ENCODE measurements at regions not wholly inside any gene's neighbourhood (a gene's known extent, or its start where the extent isn't known, plus 50 kb on each side); places are given as distances from the start of the nearest gene placed in this dataset.

- H3K27ac Mint-ChIP-seq = no peak overlapping the region
- no peaks in the 10 kb centered on the region for H3K9me3 Mint-ChIP-seq
- peaks cover 3% of the 10 kb centered on the region for H3K4me1 Mint-ChIP-seq
- peaks cover 4% of the 10 kb centered on the region for H3K27me3 Mint-ChIP-seq (ENCODE audit: low read depth)
- no peak overlapping the region for H3K4me3 Mint-ChIP-seq
- TF ChIP-seq, protein P1, sequence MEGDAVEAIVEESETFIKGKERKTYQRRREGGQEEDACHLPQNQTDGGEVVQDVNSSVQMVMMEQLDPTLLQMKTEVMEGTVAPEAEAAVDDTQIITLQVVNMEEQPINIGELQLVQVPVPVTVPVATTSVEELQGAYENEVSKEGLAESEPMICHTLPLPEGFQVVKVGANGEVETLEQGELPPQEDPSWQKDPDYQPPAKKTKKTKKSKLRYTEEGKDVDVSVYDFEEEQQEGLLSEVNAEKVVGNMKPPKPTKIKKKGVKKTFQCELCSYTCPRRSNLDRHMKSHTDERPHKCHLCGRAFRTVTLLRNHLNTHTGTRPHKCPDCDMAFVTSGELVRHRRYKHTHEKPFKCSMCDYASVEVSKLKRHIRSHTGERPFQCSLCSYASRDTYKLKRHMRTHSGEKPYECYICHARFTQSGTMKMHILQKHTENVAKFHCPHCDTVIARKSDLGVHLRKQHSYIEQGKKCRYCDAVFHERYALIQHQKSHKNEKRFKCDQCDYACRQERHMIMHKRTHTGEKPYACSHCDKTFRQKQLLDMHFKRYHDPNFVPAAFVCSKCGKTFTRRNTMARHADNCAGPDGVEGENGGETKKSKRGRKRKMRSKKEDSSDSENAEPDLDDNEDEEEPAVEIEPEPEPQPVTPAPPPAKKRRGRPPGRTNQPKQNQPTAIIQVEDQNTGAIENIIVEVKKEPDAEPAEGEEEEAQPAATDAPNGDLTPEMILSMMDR (IDR thresholded peaks at IDR 0.05; ENCODE audit: unreplicated experiment in 3 of 3) = no peak
- H3K36me3 Mint-ChIP-seq (ENCODE audit: low read depth) = no peaks in the 10 kb centered on the region
Observed at GRCh38 chr13:78306519-78307206, 296.7 kb downstream of the POU4F1 start.

DNA sequence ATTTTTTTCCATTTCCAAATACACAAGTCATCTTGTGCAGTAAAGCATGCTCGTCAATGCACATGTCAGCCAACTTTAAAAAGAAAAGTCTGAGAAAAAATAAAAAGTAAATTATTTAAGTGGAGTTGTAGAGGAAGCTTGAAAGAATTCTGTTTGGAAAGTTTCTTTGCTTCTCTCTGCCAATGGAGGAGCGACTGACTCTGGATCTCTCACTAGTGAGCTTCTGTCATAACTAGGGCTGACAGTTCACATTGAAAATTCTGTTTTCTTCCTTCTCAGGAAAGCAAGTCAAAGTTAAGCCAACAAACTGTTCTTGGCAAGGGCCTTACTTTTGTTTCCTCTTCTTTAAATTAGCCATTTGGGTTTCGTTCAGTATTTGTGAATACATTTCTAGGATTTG, 298.2 kb downstream of the POU4F1 start:
- Mint-ChIP-seq H3K27me3 (ENCODE audit: low read depth) (peaks cover 4% of the 10 kb centered on the region), H3K9me3 (no peaks in the 10 kb centered on the region), H3K36me3 (ENCODE audit: low read depth) (no peaks in the 10 kb centered on the region), H3K4me1 (peaks cover 3% of the 10 kb centered on the region), H3K4me3 (no peak overlapping the region), H3K27ac (no peak overlapping the region)
- TF ChIP-seq, protein P1 (IDR thresholded peaks at IDR 0.05; ENCODE audit: unreplicated experiment in 3 of 3) = no peak

- TF ChIP-seq, protein P1 (IDR thresholded peaks at IDR 0.05; ENCODE audit: unreplicated experiment in 3 of 3) = no peak
- Mint-ChIP-seq H3K9me3 (no peaks in the 10 kb centered on the region), H3K27me3 (ENCODE audit: low read depth) (no peaks in the 10 kb centered on the region), H3K4me1 (no peaks in the 10 kb centered on the region), H3K27ac (no peak overlapping the region), H3K4me3 (no peak overlapping the region), H3K36me3 (ENCODE audit: low read depth) (no peaks in the 10 kb centered on the region)
Observed at GRCh38 chr13:78299832-78300623, 303.3 kb downstream of the POU4F1 start.

DNA sequence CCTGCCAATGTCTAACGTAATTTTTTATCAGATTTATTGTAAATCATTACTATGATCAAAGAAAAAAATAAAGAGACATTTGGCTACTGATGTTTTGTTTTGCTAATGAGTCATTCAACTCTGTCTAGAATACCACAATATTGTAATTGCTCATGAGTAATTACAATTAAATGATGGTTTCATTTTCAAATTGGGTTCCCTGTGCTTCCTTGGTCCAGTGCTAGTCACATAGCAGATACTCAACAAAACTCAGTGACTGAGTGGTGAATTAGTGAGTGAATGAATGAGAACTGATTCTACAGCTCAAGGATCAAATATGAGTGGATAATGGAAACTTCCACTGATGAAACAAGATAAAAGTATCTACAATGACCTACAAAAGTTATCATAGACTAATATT, 304.7 kb downstream of the POU4F1 start:
- Mint-ChIP-seq H3K36me3 (ENCODE audit: low read depth) (no peaks in the 10 kb centered on the region), H3K4me3 (no peak overlapping the region), H3K4me1 (no peaks in the 10 kb centered on the region), H3K27me3 (ENCODE audit: low read depth) (no peaks in the 10 kb centered on the region), H3K9me3 (no peaks in the 10 kb centered on the region), H3K27ac (no peak overlapping the region)
- TF ChIP-seq, protein P1 (IDR thresholded peaks at IDR 0.05; ENCODE audit: unreplicated experiment in 3 of 3) = no peak

GRCh38 chr13:78286748-78287147, 316.6 kb downstream of the POU4F1 start:
- Mint-ChIP-seq H3K27ac (no peak overlapping the region), H3K4me3 (no peak overlapping the region), H3K27me3 (ENCODE audit: low read depth) (no peaks in the 10 kb centered on the region), H3K4me1 (no peaks in the 10 kb centered on the region), H3K9me3 (peaks cover 26% of the 10 kb centered on the region), H3K36me3 (ENCODE audit: low read depth) (no peaks in the 10 kb centered on the region)
- TF ChIP-seq, protein P1 (IDR thresholded peaks at IDR 0.05; ENCODE audit: unreplicated experiment in 3 of 3) = no peak

Measured in nephron (organoid).